Upper lobe of right lung (tissue), 1 donor: ENCODE measurements at regions not wholly inside any gene's neighbourhood (a gene's known extent, or its start where the extent isn't known, plus 50 kb on each side); places are given as distances from the start of the nearest gene placed in this dataset.

Experiments
- ATAC-seq: fragments of 200-7000 bp; cut with Tn5 transposase; one replicate; pipeline ENCODE4 v1.9.1; 2020; ENCODE audit warnings: mild to moderate bottlenecking, moderate library complexity
- DNase-seq: peaks from one replicate; pipeline ENCODE4 v3.0.0-alpha.2; 2020
- H3K27ac ChIP-seq: fragments of 200-600 bp; one replicate; pipeline ENCODE4 v1.8.0; 2022
- H3K27me3 ChIP-seq: fragments of 200-600 bp; one replicate; pipeline ENCODE4 v1.8.0; 2022; ENCODE audit warnings: mild to moderate bottlenecking
- H3K36me3 ChIP-seq: fragments of 200-600 bp; one replicate; pipeline ENCODE4 v1.8.0; 2022
- H3K4me1 ChIP-seq: fragments of 200-600 bp; one replicate; pipeline ENCODE4 v1.8.0; 2022
- H3K4me3 ChIP-seq: fragments of 200-600 bp; one replicate; pipeline ENCODE4 v1.8.0; 2022; ENCODE audit warnings: mild to moderate bottlenecking
- H3K9me3 ChIP-seq: fragments of 200-600 bp; one replicate; pipeline ENCODE4 v1.8.0; 2022
- CTCF ChIP-seq: fragments of 200-600 bp; IDR thresholded peaks from one replicate; pipeline ENCODE4 v1.8.0; 2022; ENCODE audit warnings: antibody characterized with exemption
- intact Hi-C: fragments of 100-400 bp; cut with DNase I; formaldehyde crosslinking; loops from one replicate; pipeline ENCODE4 v1.11.0; 2022
- donor health status: DM: no; HTN: yes; CAD: no; lungs with severe emphysema.

GRCh38 chr9:4424038-4424437 lies 66.2 kb upstream of the SLC1A1 start:
- Histone ChIP-seq H3K36me3 (no peaks in the 10 kb centered on the region), H3K27ac (no peak overlapping the region)

GRCh38 chr9:4423207-4423610 lies 67.1 kb upstream of the SLC1A1 start:
- no peaks in the 10 kb centered on the region for H3K27me3 ChIP-seq
- TF ChIP-seq CTCF = no peak
- no peaks in the 10 kb centered on the region for H3K36me3 ChIP-seq
- H3K9me3 ChIP-seq = no peaks in the 10 kb centered on the region
- no peak overlapping the region for H3K4me3 ChIP-seq
- DNase-seq = no peak
- peaks cover 2% of the 10 kb centered on the region for H3K4me1 ChIP-seq
- no peak overlapping the region for H3K27ac ChIP-seq
- intact Hi-C loops = no loop called here
- no peak for ATAC-seq

More at GRCh38 chr9:4424038-4424437, 66.2 kb upstream of the SLC1A1 start:
- Histone ChIP-seq H3K9me3 (no peaks in the 10 kb centered on the region), H3K4me3 (no peak overlapping the region), H3K4me1 (peaks cover 2% of the 10 kb centered on the region), H3K27me3 (no peaks in the 10 kb centered on the region)
- no peak for ATAC-seq
- intact Hi-C loops = no loop called here
- DNase-seq = no peak
- TF ChIP-seq CTCF = no peak

GRCh38 chr9:4422495-4422894 lies 67.8 kb upstream of the SLC1A1 start:
- ATAC-seq (no peak), DNase-seq (no peak)
- Histone ChIP-seq H3K27me3 (no peaks in the 10 kb centered on the region), H3K27ac (no peak overlapping the region), H3K4me3 (no peak overlapping the region), H3K9me3 (no peaks in the 10 kb centered on the region), H3K36me3 (no peaks in the 10 kb centered on the region), H3K4me1 (peaks cover 2% of the 10 kb centered on the region)
- no peak for TF ChIP-seq CTCF
- intact Hi-C loops = no loop called here

GRCh38 chr9:4421847-4422246 lies 68.4 kb upstream of the SLC1A1 start:
- ATAC-seq = no peak

GRCh38 chr9:4420351-4420750 lies 69.9 kb upstream of the SLC1A1 start:
- TF ChIP-seq CTCF = no peak
- Histone ChIP-seq H3K9me3 (no peaks in the 10 kb centered on the region), H3K27me3 (no peaks in the 10 kb centered on the region), H3K36me3 (no peaks in the 10 kb centered on the region), H3K4me1 (peaks cover 2% of the 10 kb centered on the region), H3K4me3 (no peak overlapping the region), H3K27ac (no peak overlapping the region)
- ATAC-seq (no peak), DNase-seq (no peak)
- intact Hi-C loops = no loop called here

More at GRCh38 chr9:4421847-4422246, 68.4 kb upstream of the SLC1A1 start:
- H3K36me3 ChIP-seq = no peaks in the 10 kb centered on the region
- intact Hi-C loops = no loop called here
- no peaks in the 10 kb centered on the region for H3K9me3 ChIP-seq
- H3K4me3 ChIP-seq = no peak overlapping the region
- H3K4me1 ChIP-seq = peaks cover 2% of the 10 kb centered on the region
- no peak overlapping the region for H3K27ac ChIP-seq
- H3K27me3 ChIP-seq = no peaks in the 10 kb centered on the region
- no peak for DNase-seq
- TF ChIP-seq CTCF = no peak
